HCT116 (cell line): ENCODE measurements at regions not wholly inside any gene's neighbourhood (a gene's known extent, or its start where the extent isn't known, plus 50 kb on each side); places are given as distances from the start of the nearest gene placed in this dataset.

ENCODE experiments used
- ATAC-seq: fragments of 200-7000 bp; cut with Tn5 transposase; 2 replicates; pipeline ENCODE4 v1.9.1; 2020; ENCODE audit warnings: mild to moderate bottlenecking, moderate library complexity
- BruUV-seq: library from RNA; stranded (reverse); fragments of 400-500 nt; replicated peaks from 2 replicates; lab custom pipeline; 2021; lab: Mats Ljungman, UMichigan
- CTCF ChIA-PET: fragments of 300-600 bp; sonication (Branson Sonifier 250); formaldehyde crosslinking; loops from one replicate; lab custom pipeline; 2021; ENCODE audit warnings: antibody characterized with exemption; lab: Charles Lee
- POLR2A ChIA-PET: fragments of 300-600, 350-600 bp; sonication (Branson Sonifier 250); formaldehyde crosslinking; loops from one replicate; lab custom pipeline; 2021; ENCODE audit warnings: antibody characterized with exemption; lab: Charles Lee
- RAD21 ChIA-PET, 2 experiments: fragments of 300-600 bp; sonication (Branson Sonifier 250); formaldehyde crosslinking; loops; one replicate each; lab custom pipeline; 2023; ENCODE audit warnings: low total read pairs in 2 of 2; ENCODE audit not compliant: uncharacterized antibody in 2 of 2, unreplicated experiment in 2 of 2, low non-redundant PET in 1 of 2; lab: Charles Lee
- DNase-seq: peaks from one replicate; pipeline ENCODE4 v3.0.0-alpha.2; 2010; ENCODE audit warnings: low read depth, low spot score
- H2AFZ ChIP-seq: fragments of 200-600 bp; shearing (Covaris generic), sonication (generic); 2 replicates; pipeline ENCODE4 v1.6.1; 2017; ENCODE audit warnings: low read depth, mixed run types, mixed read lengths, antibody characterized with exemption, low read length; ENCODE audit not compliant: poor library complexity, severe bottlenecking
- H3K27ac ChIP-seq: 2 replicates; pipeline ENCODE4 v1.5.1; 2012; ENCODE audit warnings: low read depth, low read length
- H3K27me3 ChIP-seq: fragments of 200-600 bp; sonication (generic); 2 replicates; pipeline ENCODE4 v1.6.1; 2016; ENCODE audit warnings: mixed run types, low read length, mixed read lengths; ENCODE audit not compliant: insufficient read depth
- H3K36me3 ChIP-seq, 2 experiments: fragments of 200-500 bp in 1 of 2; fragments of 200-600 bp in 1 of 2; sonication (Bioruptor generic) in 1 of 2; sonication (generic) in 1 of 2; 2 replicates each; pipeline versions ENCODE4 v1.5.1 to v1.6.1; 2014 to 2016; ENCODE audit warnings: low read length in 2 of 2, inconsistent platforms in 1 of 2, mixed read lengths in 1 of 2, mixed run types in 1 of 2; ENCODE audit not compliant: insufficient read depth in 2 of 2, control insufficient read depth in 1 of 2
- H3K4me1 ChIP-seq, 2 experiments: fragments of 200-600 bp in 1 of 2; sonication (generic) in 1 of 2; 2 replicates each; pipeline versions ENCODE4 v1.5.1 to v1.6.1; 2012 to 2017; ENCODE audit warnings: low read length in 2 of 2, inconsistent platforms in 1 of 2, mild to moderate bottlenecking in 1 of 2, mixed read lengths in 1 of 2, mixed run types in 1 of 2, moderate library complexity in 1 of 2; ENCODE audit not compliant: insufficient read depth in 2 of 2, control insufficient read depth in 1 of 2
- H3K4me2 ChIP-seq: fragments of 200-600 bp; sonication (generic); 2 replicates; pipeline ENCODE4 v1.6.1; 2017; ENCODE audit warnings: mixed run types, low read length, mixed read lengths
- H3K4me3 ChIP-seq, 2 experiments: fragments of 200-600 bp in 1 of 2; sonication (generic) in 1 of 2; replicated peaks in 1 of 2; 2 replicates each; pipeline ENCODE4 v1.5.1; 2011 to 2016; ENCODE audit warnings: low read length in 2 of 2, control low read depth in 1 of 2, low read depth in 1 of 2, mild to moderate bottlenecking in 1 of 2, mixed read lengths in 1 of 2, mixed run types in 1 of 2
- H3K79me2 ChIP-seq: fragments of 200-600 bp; sonication (generic); 2 replicates; pipeline ENCODE4 v1.6.1; 2017; ENCODE audit warnings: mild to moderate bottlenecking, mixed run types, low read length, moderate library complexity, mixed read lengths; ENCODE audit not compliant: insufficient read depth
- H3K9ac ChIP-seq: fragments of 200-600 bp; sonication (generic); 2 replicates; pipeline ENCODE4 v1.6.1; 2016; ENCODE audit warnings: low read length, mixed read lengths
- H3K9me2 ChIP-seq: fragments of 200-600 bp; sonication (generic), shearing (Covaris generic); 2 replicates; pipeline ENCODE4 v1.6.1; 2017; ENCODE audit warnings: mixed run types, mild to moderate bottlenecking, moderate library complexity; ENCODE audit not compliant: insufficient read depth
- H3K9me3 ChIP-seq, 2 experiments: fragments of 200-500 bp in 1 of 2; fragments of 200-600 bp in 1 of 2; sonication (Bioruptor generic) in 1 of 2; sonication (generic) in 1 of 2; 2 replicates each; pipeline ENCODE4 v1.6.1; 2014 to 2017; ENCODE audit warnings: low read length in 2 of 2, mixed read lengths in 2 of 2, inconsistent platforms in 1 of 2, low read depth in 1 of 2, mild to moderate bottlenecking in 1 of 2, mixed run types in 1 of 2, moderate library complexity in 1 of 2; ENCODE audit not compliant: control insufficient read depth in 1 of 2, insufficient read depth in 1 of 2
- H4K20me1 ChIP-seq: fragments of 200-600 bp; sonication (generic), shearing (Covaris generic); 2 replicates; pipeline ENCODE4 v1.6.1; 2017; ENCODE audit warnings: mixed run types, mild to moderate bottlenecking, moderate library complexity; ENCODE audit not compliant: insufficient read depth
- ATF3 ChIP-seq: IDR thresholded peaks from 2 replicates; pipeline ENCODE4 v1.6.1; 2012
- CEBPB ChIP-seq: IDR thresholded peaks from 2 replicates; pipeline ENCODE4 v1.6.1; 2012; ENCODE audit warnings: low read depth
- EZH2 ChIP-seq: fragments of 200-600 bp; sonication (generic); IDR thresholded peaks from 2 replicates; pipeline ENCODE4 v1.6.1; 2017; ENCODE audit warnings: antibody characterized with exemption, mixed run types
- FOSL1 ChIP-seq: IDR thresholded peaks from 2 replicates; pipeline ENCODE4 v1.6.1; 2012; ENCODE audit warnings: low read depth
- JUND ChIP-seq: IDR thresholded peaks from 2 replicates; pipeline ENCODE4 v1.6.1; 2012
- MAX ChIP-seq: IDR thresholded peaks from 2 replicates; pipeline ENCODE4 v1.6.1; 2012
- POLR2A ChIP-seq: IDR thresholded peaks from 2 replicates; pipeline ENCODE4 v1.7.0; 2011; ENCODE audit warnings: borderline replicate concordance; ENCODE audit not compliant: insufficient read depth, insufficient read length; ENCODE audit errors: extremely low read depth
- POLR2AphosphoS5 ChIP-seq: IDR thresholded peaks from 2 replicates; pipeline ENCODE4 v1.6.1; 2011; ENCODE audit warnings: mild to moderate bottlenecking, low read depth, low read length, moderate library complexity
- RAD21 ChIP-seq: IDR thresholded peaks from 2 replicates; pipeline ENCODE4 v1.6.1; 2012; ENCODE audit warnings: low read depth, mild to moderate bottlenecking
- SIN3A ChIP-seq: IDR thresholded peaks from 2 replicates; pipeline ENCODE4 v1.6.1; 2012; ENCODE audit warnings: low read depth
- SRF ChIP-seq: IDR thresholded peaks from 2 replicates; pipeline ENCODE4 v1.6.1; 2012; ENCODE audit warnings: low read depth
- TCF7L2 ChIP-seq: IDR thresholded peaks from 2 replicates; pipeline ENCODE4 v1.7.0; 2011; ENCODE audit warnings: borderline replicate concordance, inconsistent platforms; ENCODE audit not compliant: insufficient read depth, insufficient read length; ENCODE audit errors: extremely low read depth
- intact Hi-C: fragments of 100-400 bp; cut with micrococcal nuclease; formaldehyde crosslinking; loops from 2 replicates; pipeline ENCODE4 v1.10.0; 2022

DNA sequence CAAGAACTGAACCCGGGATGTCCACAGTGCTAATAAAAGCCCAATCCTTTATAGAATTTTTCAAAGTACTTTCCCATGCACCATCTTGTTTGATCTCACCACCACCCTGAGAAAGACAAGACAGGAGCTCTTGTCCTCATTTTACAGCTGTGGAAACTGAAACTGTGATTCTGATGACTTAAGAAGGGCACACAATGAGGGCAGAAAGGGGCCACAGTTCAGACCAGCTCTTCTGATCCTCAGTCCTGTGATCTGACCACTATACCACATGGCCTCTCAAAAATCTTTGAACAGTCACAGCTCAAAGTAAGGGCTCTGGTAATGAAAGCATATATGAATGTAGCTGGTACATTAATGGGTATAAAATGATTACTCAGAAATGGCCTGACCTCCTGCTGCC, 127.3 kb upstream of the CPEB2 start (continued):
- no peak for TF ChIP-seq ATF3
- no peak for TF ChIP-seq TCF7L2
- no peak for TF ChIP-seq POLR2AphosphoS5
- TF ChIP-seq SRF: no peak
- no peak for TF ChIP-seq FOSL1
- no peak for TF ChIP-seq SIN3A
- TF ChIP-seq JUND: no peak
- no peak for TF ChIP-seq RAD21
- no peak for TF ChIP-seq POLR2A
- no peak for TF ChIP-seq CEBPB
- no peak for TF ChIP-seq MAX
- TF ChIP-seq EZH2: no peak

GRCh38 chr4:14877246-14878225, 124.7 kb upstream of the CPEB2 start:
- TF ChIP-seq MAX: no peak
- TF ChIP-seq, all 23 proteins: peak for 0
- Histone ChIP-seq H3K27ac (no peak overlapping the region), H3K4me1 (no peaks in the 10 kb centered on the region), H2AFZ (no peak overlapping the region), H3K4me3 (no peak overlapping the region), H3K9ac (no peak overlapping the region), H4K20me1 (no peaks in the 10 kb centered on the region), H3K4me2 (no peak overlapping the region), H3K9me3 (no peaks in the 10 kb centered on the region), H3K9me2 (no peaks in the 10 kb centered on the region), H3K79me2 (no peaks in the 10 kb centered on the region), H3K36me3 (no peaks in the 10 kb centered on the region), H3K27me3 (peaks cover 5% of the 10 kb centered on the region; the same call in 1 of the 2 replicates)
- intact Hi-C loops: no loop called here
- ChIA-PET POLR2A (no interaction called here), RAD21 (no interaction called here), CTCF (no interaction called here)
- ATAC-seq (no peak), DNase-seq (no peak)
- BruUV-seq: no TSS peak
